CD14-positive monocyte (primary cell): ENCODE measurements at regions not wholly inside any gene's neighbourhood (a gene's known extent, or its start where the extent isn't known, plus 50 kb on each side); places are given as distances from the start of the nearest gene placed in this dataset.
A peak's percentile ranks its signal among the peaks of the same experiment; 100 is the strongest.

Experiments
- DNase-seq, 3 donors: peaks; one replicate each; pipeline ENCODE4 v3.0.0-alpha.2; 2011 to 2022
- H2AFZ ChIP-seq: 2 replicates; pipeline ENCODE4 v1.6.0; 2012; ENCODE audit warnings: mild to moderate bottlenecking, low read depth, low read length, inconsistent platforms; ENCODE audit not compliant: insufficient read depth, poor library complexity, severe bottlenecking
- H3K27ac ChIP-seq, 2 donors: 1 replicate in 1 of 2; 2 replicates in 1 of 2; pipeline ENCODE4 v1.5.1; 2012 to 2013; ENCODE audit warnings: low read length in 2 of 2, control low read depth in 1 of 2, inconsistent platforms in 1 of 2, low read depth in 1 of 2, mild to moderate bottlenecking in 1 of 2
- H3K27me3 ChIP-seq, 2 donors: one replicate each; pipeline versions ENCODE4 v1.6.0 to v1.6.1; 2011 to 2013; ENCODE audit warnings: low read length in 2 of 2; ENCODE audit not compliant: control insufficient read depth in 2 of 2, insufficient read depth in 2 of 2
- H3K36me3 ChIP-seq, 2 donors: replicated peaks in 1 of 2; 1 replicate in 1 of 2; 2 replicates in 1 of 2; pipeline versions ENCODE4 v1.5.1 to v1.6.1; 2012 to 2013; ENCODE audit warnings: low read length in 2 of 2, control low read depth in 1 of 2, inconsistent platforms in 1 of 2, mild to moderate bottlenecking in 1 of 2; ENCODE audit not compliant: insufficient read depth in 2 of 2, control insufficient read depth in 1 of 2
- H3K4me1 ChIP-seq, 2 donors: 1 replicate in 1 of 2; 2 replicates in 1 of 2; pipeline versions ENCODE4 v1.5.1 to v1.6.1; 2012 to 2013; ENCODE audit warnings: low read length in 2 of 2, control low read depth in 1 of 2, inconsistent platforms in 1 of 2, mild to moderate bottlenecking in 1 of 2, moderate library complexity in 1 of 2; ENCODE audit not compliant: insufficient read depth in 2 of 2, control insufficient read depth in 1 of 2
- H3K4me2 ChIP-seq: replicated peaks from 2 replicates; pipeline ENCODE3; 2012; ENCODE audit warnings: low read length, moderate library complexity, mild to moderate bottlenecking; ENCODE audit not compliant: poor library complexity, severe bottlenecking; ENCODE audit errors: extremely low read depth
- H3K4me3 ChIP-seq, 3 experiments: fragments of 200-600 bp in 1 of 3; sonication (generic) in 1 of 3; replicated peaks in 1 of 3; 1 replicate in 2 of 3; 2 replicates in 1 of 3; pipeline ENCODE4 v1.5.1; 2011 to 2013; ENCODE audit warnings: low read length in 3 of 3, mild to moderate bottlenecking in 3 of 3, control low read depth in 2 of 3, low read depth in 2 of 3, inconsistent platforms in 1 of 3, moderate library complexity in 1 of 3
- H3K79me2 ChIP-seq: 2 replicates; pipeline ENCODE4 v1.6.0; 2012; ENCODE audit warnings: mild to moderate bottlenecking, control low read depth, inconsistent platforms, low read length, moderate library complexity; ENCODE audit not compliant: insufficient read depth
- H3K9ac ChIP-seq: 2 replicates; pipeline ENCODE4 v1.6.0; 2017; ENCODE audit warnings: low read length, mild to moderate bottlenecking; ENCODE audit not compliant: insufficient read depth, poor library complexity, severe bottlenecking
- H3K9me3 ChIP-seq, 2 donors: replicated peaks in 1 of 2; 1 replicate in 1 of 2; 2 replicates in 1 of 2; pipeline versions ENCODE4 v1.5.1 to v1.6.1; 2012 to 2013; ENCODE audit warnings: low read length in 2 of 2, control low read depth in 1 of 2; ENCODE audit not compliant: control insufficient read depth in 1 of 2, insufficient read depth in 1 of 2
- H4K20me1 ChIP-seq: 2 replicates; pipeline ENCODE4 v1.6.0; 2012; ENCODE audit warnings: mild to moderate bottlenecking, low read length, control low read depth, moderate library complexity; ENCODE audit not compliant: insufficient read depth
- H3K27ac Mint-ChIP-seq, 7 donors: one replicate each; pipeline ENCODE4 v1.8.0; 2020; ENCODE audit warnings: mild to moderate bottlenecking in 7 of 7, mixed read lengths in 7 of 7, moderate library complexity in 6 of 7, inconsistent platforms in 2 of 7
- H3K27me3 Mint-ChIP-seq, 3 donors: one replicate each; pipeline ENCODE4 v1.8.0; 2021 to 2022; ENCODE audit warnings: low read depth in 3 of 3, mild to moderate bottlenecking in 3 of 3, mixed read lengths in 3 of 3, moderate library complexity in 3 of 3, inconsistent platforms in 1 of 3
- H3K36me3 Mint-ChIP-seq, 2 donors: one replicate each; pipeline ENCODE4 v1.8.0; 2020; ENCODE audit warnings: mixed read lengths in 2 of 2, inconsistent platforms in 1 of 2, mild to moderate bottlenecking in 1 of 2
- H3K4me1 Mint-ChIP-seq: one replicate; pipeline ENCODE4 v1.8.0; 2020; ENCODE audit warnings: mild to moderate bottlenecking, mixed read lengths
- H3K4me3 Mint-ChIP-seq, 2 donors: one replicate each; pipeline ENCODE4 v1.8.0; 2020; ENCODE audit warnings: mild to moderate bottlenecking in 2 of 2, mixed read lengths in 2 of 2, moderate library complexity in 1 of 2
- H3K9me3 Mint-ChIP-seq, 7 donors: one replicate each; pipeline ENCODE4 v1.8.0; 2020 to 2022; ENCODE audit warnings: mixed read lengths in 7 of 7, mild to moderate bottlenecking in 6 of 7, moderate library complexity in 6 of 7, inconsistent platforms in 2 of 7
- CTCF ChIP-seq: fragments of 200-600 bp; IDR thresholded peaks from one replicate; pipeline ENCODE4 v1.8.0; 2022; ENCODE audit warnings: antibody characterized with exemption, mild to moderate bottlenecking
- WGBS: methylation state at CpG from one replicate; pipeline ENCODE4 v1.1.5; 2013; ENCODE audit warnings: missing lambda C conversion rate; ENCODE audit not compliant: insufficient coverage; 5-methylcytosine and 5-hydroxymethylcytosine counted together
- intact Hi-C, 2 donors: fragments of 100-400 bp; cut with micrococcal nuclease; formaldehyde crosslinking; loops; one replicate each; pipeline versions ENCODE4 v1.15.0 to v1.15.1; 2023

DNA sequence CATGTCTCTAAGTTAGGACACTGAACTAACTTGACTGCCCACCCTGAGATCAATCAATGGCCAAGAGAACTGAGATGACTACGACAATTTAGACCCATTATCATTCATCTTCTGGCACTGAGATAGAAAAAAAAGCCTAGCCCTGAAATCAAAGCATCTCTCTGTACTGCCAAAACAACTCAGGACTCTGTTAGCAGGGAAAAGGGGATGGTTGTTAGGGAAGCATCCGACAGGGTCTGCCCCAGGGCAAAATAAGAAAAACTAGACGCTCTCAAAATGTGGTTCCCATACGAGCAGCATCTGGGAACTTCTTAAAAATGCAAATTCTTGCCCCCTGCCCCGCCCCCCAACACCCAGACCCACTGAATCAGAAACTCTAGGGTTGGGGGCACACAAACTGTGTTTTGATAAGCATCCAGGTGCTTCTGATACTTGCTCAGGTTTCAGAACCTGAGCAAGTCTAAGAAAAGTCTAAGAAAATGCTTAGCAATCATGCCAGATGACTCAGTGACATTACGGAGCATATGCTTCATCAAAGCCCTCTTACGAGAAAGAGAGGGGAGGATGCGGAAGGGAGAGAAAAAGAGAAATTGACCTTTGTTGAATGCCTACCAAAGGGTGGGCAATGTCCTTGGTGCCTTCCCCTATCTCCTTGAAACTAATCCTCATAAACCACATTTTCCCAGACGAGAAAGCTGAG, 172.8 kb upstream of the HES1 start:
- Mint-ChIP-seq H3K27me3 (peaks cover 32 to 63% (median 49%) of the 10 kb centered on the region in 3 donors), H3K27ac (no peak overlapping the region), H3K4me1 (peaks cover 3% of the 10 kb centered on the region), H3K4me3 (peak overlapping the region in 1 of 2 donors; percentile 9), H3K9me3 (peaks cover 0 to 3% (median 0%) of the 10 kb centered on the region in 7 donors), H3K36me3 (no peaks in the 10 kb centered on the region)
- intact Hi-C loops: no loop called here
- Histone ChIP-seq H3K36me3 (no peaks in the 10 kb centered on the region), H3K9ac (no peak overlapping the region), H3K27me3 (peaks cover 37 to 55% of the 10 kb centered on the region in 2 donors), H3K4me1 (no peaks in the 10 kb centered on the region), H3K4me2 (no peak overlapping the region), H4K20me1 (no peaks in the 10 kb centered on the region), H2AFZ (no peak overlapping the region), H3K79me2 (no peaks in the 10 kb centered on the region), H3K27ac (no peak overlapping the region), H3K9me3 (no peaks in the 10 kb centered on the region), H3K4me3 (no peak overlapping the region)
- no peak for TF ChIP-seq CTCF
- WGBS: 83% methylated on average over 4 of the region's 9 CpGs
- DNase-seq: no peak

DNA sequence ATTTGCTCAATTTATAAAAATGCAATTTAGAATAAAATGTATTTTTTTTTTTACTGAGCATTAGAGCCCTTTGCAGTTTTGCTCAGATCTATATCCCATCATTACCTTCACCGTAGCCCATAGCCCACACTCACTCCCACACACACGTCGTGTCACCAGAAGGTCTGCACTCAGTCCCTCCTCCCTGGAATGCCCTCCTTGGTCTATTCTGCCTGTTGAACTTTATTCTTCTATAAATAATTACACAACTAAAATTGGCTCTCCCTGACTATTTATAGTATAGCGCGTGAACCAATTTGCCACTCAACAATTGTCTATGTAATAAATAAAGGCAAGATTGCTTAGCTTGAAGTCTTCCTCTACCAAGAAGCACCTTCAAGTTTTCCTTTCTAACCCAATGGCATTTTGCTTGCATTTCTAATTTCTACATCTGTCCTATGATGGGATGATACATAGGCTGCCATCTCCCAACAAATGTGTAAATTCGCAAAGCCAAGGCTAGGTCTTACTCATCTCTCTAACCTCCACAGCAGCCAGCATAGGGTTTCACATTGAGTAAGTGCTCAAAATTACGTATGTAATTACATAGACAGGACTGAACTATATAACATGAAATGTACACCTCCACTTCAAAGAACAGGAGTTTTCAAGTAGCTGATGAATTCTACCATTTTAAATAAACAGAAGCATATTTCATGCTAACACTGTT, 172.0 kb upstream of the HES1 start:
- Histone ChIP-seq H3K36me3 (no peaks in the 10 kb centered on the region), H4K20me1 (no peaks in the 10 kb centered on the region), H3K27me3 (peaks cover 37 to 55% of the 10 kb centered on the region in 2 donors), H3K4me3 (no peak overlapping the region), H3K4me1 (no peaks in the 10 kb centered on the region), H2AFZ (no peak overlapping the region), H3K4me2 (no peak overlapping the region), H3K9ac (no peak overlapping the region), H3K27ac (no peak overlapping the region), H3K9me3 (no peaks in the 10 kb centered on the region), H3K79me2 (no peaks in the 10 kb centered on the region)
- intact Hi-C loops: no loop called here
- TF ChIP-seq CTCF: no peak
- Mint-ChIP-seq H3K4me1 (peaks cover 3% of the 10 kb centered on the region), H3K9me3 (peaks cover 0 to 3% (median 0%) of the 10 kb centered on the region in 7 donors), H3K27ac (no peak overlapping the region), H3K4me3 (peak overlapping the region in 1 of 2 donors; percentile 7), H3K36me3 (no peaks in the 10 kb centered on the region), H3K27me3 (peaks cover 35 to 64% (median 51%) of the 10 kb centered on the region in 3 donors)
- 100% methylated on average over 3 of the region's 7 CpGs for WGBS
- DNase-seq: no peak
